Coronary artery (tissue), 2 donors: ENCODE measurements at regions not wholly inside any gene's neighbourhood (a gene's known extent, or its start where the extent isn't known, plus 50 kb on each side); places are given as distances from the start of the nearest gene placed in this dataset.
A peak's percentile ranks its signal among the peaks of the same experiment; 100 is the strongest.

Experiments
- DNase-seq: peaks from one replicate; pipeline ENCODE4 v3.0.0-alpha.2; 2017; ENCODE audit warnings: low spot score
- H3K27ac ChIP-seq, 2 donors: fragments of 200-600 bp; sonication (generic); one replicate each; pipeline ENCODE4 v1.5.1; 2016 to 2019
- H3K4me3 ChIP-seq: fragments of 200-600 bp; sonication (generic); 2 replicates; pipeline ENCODE4 v1.5.1; 2016; ENCODE audit warnings: mild to moderate bottlenecking, moderate library complexity
- CTCF ChIP-seq: fragments of 200-600 bp; sonication (generic); IDR thresholded peaks from one replicate; pipeline ENCODE4 v1.5.1; 2019; ENCODE audit warnings: antibody characterized with exemption

GRCh38 chr14:101001311-101002069 lies 98.0 kb upstream of the RTL1 start:
- H3K27ac ChIP-seq, result no peak overlapping the region
- H3K4me3 ChIP-seq, result no peak overlapping the region
- TF ChIP-seq CTCF, result no peak
- DNase-seq, result peak; percentile 53

DNA sequence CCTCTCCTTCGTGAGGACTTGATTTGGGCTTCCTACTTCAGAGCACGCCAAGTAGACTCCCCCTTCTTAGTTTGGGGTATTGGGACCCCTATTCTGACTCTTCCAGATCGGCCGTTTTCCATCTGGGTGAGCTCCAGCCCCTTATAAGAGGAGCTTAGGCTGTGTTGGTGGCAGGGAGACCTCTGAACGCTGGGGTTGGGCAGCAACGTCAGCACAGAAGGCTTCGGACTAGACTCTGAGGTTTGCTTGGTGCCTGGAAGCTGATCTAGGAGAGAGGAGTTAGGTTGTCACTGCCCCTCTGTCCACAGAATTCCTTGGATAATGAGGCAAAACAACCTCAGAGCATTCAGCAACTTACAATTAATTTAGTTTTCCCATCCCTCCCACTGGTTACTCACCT lies 99.2 kb upstream of the RTL1 start:
- no peak for TF ChIP-seq CTCF
- no peak overlapping the region for H3K27ac ChIP-seq
- no peak overlapping the region for H3K4me3 ChIP-seq
- DNase-seq, result no peak

GRCh38 chr14:101004176-101004575 lies 100.7 kb upstream of the RTL1 start:
- H3K27ac ChIP-seq, result peak overlapping the region in 1 of 2 donors; percentile 9
- DNase-seq, result peak; percentile 64

DNA sequence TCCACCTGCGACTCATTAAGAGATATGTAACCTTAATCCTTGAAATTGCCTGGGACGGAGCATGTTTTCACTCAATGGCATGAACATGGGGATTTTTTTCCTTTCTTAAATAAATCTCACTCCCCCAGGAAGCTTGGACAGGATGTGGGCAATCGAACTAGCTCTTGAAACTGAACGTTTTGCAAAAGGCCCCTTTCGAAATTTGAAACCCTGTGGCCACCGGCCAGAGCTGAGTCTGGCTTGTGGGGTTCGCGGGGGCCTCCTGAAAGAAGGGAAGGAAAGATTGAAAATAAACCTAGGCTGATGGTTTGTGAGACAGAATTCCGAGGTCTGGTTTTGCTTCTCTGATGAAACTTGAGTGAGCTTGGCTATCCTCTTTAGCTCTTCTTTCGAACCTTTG lies 101.4 kb upstream of the RTL1 start:
- DNase-seq, result no peak
- peak overlapping the region in 1 of 2 donors; percentile 22 for H3K27ac ChIP-seq

More at GRCh38 chr14:101004176-101004575, 100.7 kb upstream of the RTL1 start:
- H3K4me3 ChIP-seq, result no peak overlapping the region
- no peak for TF ChIP-seq CTCF

GRCh38 chr14:101005447-101005846 lies 101.9 kb upstream of the RTL1 start:
- DNase-seq, result peak; percentile 73
- TF ChIP-seq CTCF, result no peak
- H3K27ac ChIP-seq, result peak overlapping the region in 1 of 2 donors; percentile 40
- H3K4me3 ChIP-seq, result peak overlapping the region; percentile 21

More for the DNA sequence above, 101.4 kb upstream of the RTL1 start:
- peak overlapping the region; percentile 21 for H3K4me3 ChIP-seq
- no peak for TF ChIP-seq CTCF

GRCh38 chr14:101006008-101006407 lies 102.5 kb upstream of the RTL1 start:
- DNase-seq, result peak; percentile 57
- no peak overlapping the region for H3K27ac ChIP-seq
- TF ChIP-seq CTCF, result no peak
- H3K4me3 ChIP-seq, result no peak overlapping the region

DNA sequence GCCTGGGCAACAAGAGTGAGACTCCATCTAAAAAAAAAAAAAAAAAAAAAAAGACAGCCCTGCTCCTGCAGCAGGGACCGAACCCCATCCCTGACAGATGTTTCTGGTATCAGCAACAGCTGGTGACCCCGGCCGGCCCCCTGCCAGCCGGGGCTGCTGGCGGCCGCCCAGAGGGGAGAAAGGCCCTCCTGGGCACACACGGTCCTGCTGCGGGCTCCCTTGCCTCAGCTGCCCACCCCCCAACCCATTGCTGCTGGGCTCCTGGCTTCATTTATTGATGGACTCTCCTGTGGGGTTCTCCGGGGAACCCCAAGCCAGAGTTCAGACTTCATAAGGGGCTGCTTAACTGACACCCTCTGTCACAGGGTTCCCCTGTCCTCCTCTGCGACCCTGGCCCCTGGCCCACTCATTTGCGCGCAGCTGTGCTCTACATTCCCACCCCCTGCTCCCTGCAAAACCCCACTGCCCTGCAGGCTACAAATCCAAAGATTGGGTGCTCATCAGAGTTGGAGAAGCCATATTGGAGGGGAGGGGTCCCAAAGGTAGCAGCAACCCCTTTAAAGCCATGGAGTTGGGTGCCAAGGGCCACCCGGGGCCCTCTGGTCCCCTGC lies 103.6 kb upstream of the RTL1 start:
- DNase-seq, result peak; percentile 55
- Histone ChIP-seq H3K4me3 (no peak overlapping the region), H3K27ac (no peak overlapping the region)
- no peak for TF ChIP-seq CTCF
